ENCODE measurements at regions not wholly inside any gene's neighbourhood (a gene's known extent, or its start where the extent isn't known, plus 50 kb on each side); places are given as distances from the start of the nearest gene placed in this dataset.

DNA sequence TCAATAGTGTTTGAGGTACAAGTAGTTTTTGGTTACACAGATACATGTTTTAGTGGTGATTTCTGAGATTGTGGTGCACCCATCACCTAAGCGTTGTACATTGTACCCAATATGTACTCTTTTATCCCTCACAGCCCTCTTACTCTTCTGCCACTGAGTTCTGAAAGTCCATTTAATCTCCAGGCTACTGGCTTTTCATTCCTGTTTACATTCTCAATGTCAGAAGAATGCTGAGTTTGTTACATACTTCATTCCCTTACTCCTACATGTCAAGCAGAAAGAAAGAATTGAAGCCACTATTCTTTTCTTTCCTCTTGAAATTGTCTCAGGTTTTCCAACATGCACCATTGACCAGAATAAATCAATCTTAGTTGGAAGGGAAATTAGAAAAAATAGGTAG is 1565.9 kb downstream of the PLA2G4A start:
- Histone ChIP-seq H3K27ac (ENCODE audit: low read depth, low read length) (no peak overlapping the region), H3K4me1 (ENCODE audit: control insufficient read depth, low read depth, low read length) (no peaks in the 10 kb centered on the region), H3K4me2 (ENCODE audit: low read length) (no peak overlapping the region), H4K5ac (ENCODE audit: low read length) (no peak overlapping the region), H3K36me3 (ENCODE audit: control insufficient read depth, insufficient read depth, low read length) (no peaks in the 10 kb centered on the region), H3K79me1 (ENCODE audit: low read length) (no peaks in the 10 kb centered on the region), H3K4me3 (ENCODE audit: low read length) (no peak overlapping the region), H3K4ac (ENCODE audit: low read depth, low read length) (no peak overlapping the region), H2BK120ac (ENCODE audit: low read depth, low read length) (no peak overlapping the region), H4K8ac (ENCODE audit: low read depth, low read length) (no peak overlapping the region), H3K56ac (ENCODE audit: low read length) (no peak overlapping the region), H2BK5ac (ENCODE audit: low read length) (no peak overlapping the region), H3K79me2 (ENCODE audit: control insufficient read depth, insufficient read depth, low read length) (no peaks in the 10 kb centered on the region), H2BK15ac (replicated peaks; ENCODE audit: low read depth) (no peak overlapping the region), H3K23ac (ENCODE audit: low read length) (no peak overlapping the region), H3K18ac (ENCODE audit: low read length) (no peak overlapping the region), H3K27me3 (ENCODE audit: insufficient read depth, low read length, poor library complexity) (no peaks in the 10 kb centered on the region), H3K9ac (ENCODE audit: low read length) (no peak overlapping the region), H2AK5ac (ENCODE audit: low read length) (no peak overlapping the region)
- no peak for DNase-seq
- no CpG with 5 or more reads among the region's 1 CpG for WGBS (ENCODE audit: extremely low coverage, insufficient coverage, low lambda C conversion rate)

DNA sequence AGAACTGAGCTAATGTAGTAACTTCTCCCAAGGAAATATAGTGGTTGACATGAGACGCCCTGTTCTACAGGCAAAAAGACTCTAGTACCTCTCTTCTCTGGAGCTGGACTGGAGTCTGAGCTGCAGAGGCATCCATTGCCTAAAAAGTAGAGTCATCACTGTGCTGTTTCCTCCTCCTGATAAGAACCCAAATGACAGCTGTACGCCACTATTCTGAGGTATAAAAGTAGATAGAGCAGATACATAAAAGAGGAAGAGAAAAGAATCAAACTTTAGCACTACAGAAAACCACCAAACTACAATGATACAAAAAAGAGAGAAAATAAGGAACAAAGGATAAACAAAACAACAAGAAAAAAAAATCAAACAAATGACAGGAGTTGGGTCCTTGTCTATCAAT is 1568.8 kb downstream of the PLA2G4A start:
- Histone ChIP-seq H4K8ac (ENCODE audit: low read depth, low read length) (no peak overlapping the region), H3K4me2 (ENCODE audit: low read length) (no peak overlapping the region), H3K27ac (ENCODE audit: low read depth, low read length) (no peak overlapping the region), H3K56ac (ENCODE audit: low read length) (no peak overlapping the region), H3K79me2 (ENCODE audit: control insufficient read depth, insufficient read depth, low read length) (no peaks in the 10 kb centered on the region), H3K23ac (ENCODE audit: low read length) (no peak overlapping the region), H2AK5ac (ENCODE audit: low read length) (no peak overlapping the region), H3K79me1 (ENCODE audit: low read length) (no peaks in the 10 kb centered on the region), H3K18ac (ENCODE audit: low read length) (no peak overlapping the region), H3K9ac (ENCODE audit: low read length) (no peak overlapping the region), H2BK120ac (ENCODE audit: low read depth, low read length) (no peak overlapping the region), H3K27me3 (ENCODE audit: insufficient read depth, low read length, poor library complexity) (no peaks in the 10 kb centered on the region), H3K4me1 (ENCODE audit: control insufficient read depth, low read depth, low read length) (no peaks in the 10 kb centered on the region), H3K4ac (ENCODE audit: low read depth, low read length) (no peak overlapping the region), H2BK15ac (replicated peaks; ENCODE audit: low read depth) (no peak overlapping the region), H3K36me3 (ENCODE audit: control insufficient read depth, insufficient read depth, low read length) (no peaks in the 10 kb centered on the region), H4K5ac (ENCODE audit: low read length) (no peak overlapping the region), H2BK5ac (ENCODE audit: low read length) (no peak overlapping the region), H3K4me3 (ENCODE audit: low read length) (no peak overlapping the region)
- DNase-seq: no peak
- no CpG with 5 or more reads among the region's 2 CpGs for WGBS (ENCODE audit: extremely low coverage, insufficient coverage, low lambda C conversion rate)

DNA sequence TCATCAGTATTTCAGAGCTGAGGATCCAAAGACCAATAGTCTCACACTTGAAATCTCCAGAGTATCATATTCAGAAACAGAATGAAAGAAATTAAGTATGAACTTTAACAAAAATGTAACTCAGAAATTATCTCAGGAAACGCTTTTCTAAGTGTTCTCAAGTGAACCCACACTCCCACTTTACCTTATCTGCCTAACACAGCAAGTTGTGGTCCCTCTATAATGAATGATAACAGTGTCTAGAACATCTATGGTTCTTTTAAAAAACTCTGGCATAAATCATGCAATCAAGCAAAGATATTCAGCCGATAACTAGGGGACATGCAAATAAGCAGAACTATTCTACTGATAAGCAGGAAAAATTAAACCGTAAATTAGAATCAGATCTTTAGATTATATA is 1574.2 kb downstream of the PLA2G4A start:
- Histone ChIP-seq H2BK120ac (ENCODE audit: low read depth, low read length) (no peak overlapping the region), H3K27ac (ENCODE audit: low read depth, low read length) (no peak overlapping the region), H3K79me1 (ENCODE audit: low read length) (no peaks in the 10 kb centered on the region), H2BK15ac (replicated peaks; ENCODE audit: low read depth) (no peak overlapping the region), H3K4me3 (ENCODE audit: low read length) (no peak overlapping the region), H3K4me2 (ENCODE audit: low read length) (no peak overlapping the region), H4K8ac (ENCODE audit: low read depth, low read length) (no peak overlapping the region), H4K5ac (ENCODE audit: low read length) (no peak overlapping the region), H3K56ac (ENCODE audit: low read length) (no peak overlapping the region), H3K27me3 (ENCODE audit: insufficient read depth, low read length, poor library complexity) (no peaks in the 10 kb centered on the region), H3K79me2 (ENCODE audit: control insufficient read depth, insufficient read depth, low read length) (no peaks in the 10 kb centered on the region), H3K36me3 (ENCODE audit: control insufficient read depth, insufficient read depth, low read length) (no peaks in the 10 kb centered on the region), H2AK5ac (ENCODE audit: low read length) (no peak overlapping the region), H3K4ac (ENCODE audit: low read depth, low read length) (no peak overlapping the region), H3K23ac (ENCODE audit: low read length) (no peak overlapping the region), H2BK5ac (ENCODE audit: low read length) (no peak overlapping the region), H3K4me1 (ENCODE audit: control insufficient read depth, low read depth, low read length) (no peaks in the 10 kb centered on the region), H3K9ac (ENCODE audit: low read length) (no peak overlapping the region), H3K18ac (ENCODE audit: low read length) (no peak overlapping the region)
- DNase-seq: no peak
- WGBS (ENCODE audit: extremely low coverage, insufficient coverage, low lambda C conversion rate): no CpG with 5 or more reads among the region's 3 CpGs

DNA sequence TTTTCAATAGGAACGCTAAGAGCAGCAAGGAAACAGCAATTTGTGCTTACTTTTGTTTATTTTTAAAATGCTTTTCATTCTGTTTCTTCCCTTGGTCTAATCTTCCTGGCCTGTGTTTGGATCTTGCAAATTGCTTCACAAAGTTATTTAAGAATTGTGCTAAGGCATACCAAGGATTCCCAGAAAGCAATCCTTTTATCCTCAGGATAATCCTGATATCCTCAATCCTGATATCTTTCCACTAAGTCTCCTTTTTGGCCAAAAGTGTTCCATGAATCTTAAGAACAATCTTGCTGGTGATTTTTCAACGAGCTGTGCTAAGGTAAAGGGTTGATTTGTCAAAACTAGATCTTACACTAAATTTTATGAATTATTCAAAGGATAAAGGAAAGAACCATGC is 1577.9 kb downstream of the PLA2G4A start:
- Histone ChIP-seq H3K79me2 (ENCODE audit: control insufficient read depth, insufficient read depth, low read length) (no peaks in the 10 kb centered on the region), H2BK120ac (ENCODE audit: low read depth, low read length) (no peak overlapping the region), H2BK5ac (ENCODE audit: low read length) (no peak overlapping the region), H3K36me3 (ENCODE audit: control insufficient read depth, insufficient read depth, low read length) (no peaks in the 10 kb centered on the region), H3K27me3 (ENCODE audit: insufficient read depth, low read length, poor library complexity) (no peaks in the 10 kb centered on the region), H3K18ac (ENCODE audit: low read length) (no peak overlapping the region), H2AK5ac (ENCODE audit: low read length) (no peak overlapping the region), H3K4me1 (ENCODE audit: control insufficient read depth, low read depth, low read length) (no peaks in the 10 kb centered on the region), H3K4me2 (ENCODE audit: low read length) (no peak overlapping the region), H4K8ac (ENCODE audit: low read depth, low read length) (no peak overlapping the region), H3K27ac (ENCODE audit: low read depth, low read length) (no peak overlapping the region), H3K23ac (ENCODE audit: low read length) (no peak overlapping the region), H3K79me1 (ENCODE audit: low read length) (no peaks in the 10 kb centered on the region), H3K4me3 (ENCODE audit: low read length) (no peak overlapping the region), H2BK15ac (replicated peaks; ENCODE audit: low read depth) (no peak overlapping the region), H3K4ac (ENCODE audit: low read depth, low read length) (no peak overlapping the region), H4K5ac (ENCODE audit: low read length) (no peak overlapping the region), H3K9ac (ENCODE audit: low read length) (no peak overlapping the region), H3K56ac (ENCODE audit: low read length) (no peak overlapping the region)
- DNase-seq: peak; percentile 1
- no CpG with 5 or more reads among the region's 2 CpGs for WGBS (ENCODE audit: extremely low coverage, insufficient coverage, low lambda C conversion rate)

DNA sequence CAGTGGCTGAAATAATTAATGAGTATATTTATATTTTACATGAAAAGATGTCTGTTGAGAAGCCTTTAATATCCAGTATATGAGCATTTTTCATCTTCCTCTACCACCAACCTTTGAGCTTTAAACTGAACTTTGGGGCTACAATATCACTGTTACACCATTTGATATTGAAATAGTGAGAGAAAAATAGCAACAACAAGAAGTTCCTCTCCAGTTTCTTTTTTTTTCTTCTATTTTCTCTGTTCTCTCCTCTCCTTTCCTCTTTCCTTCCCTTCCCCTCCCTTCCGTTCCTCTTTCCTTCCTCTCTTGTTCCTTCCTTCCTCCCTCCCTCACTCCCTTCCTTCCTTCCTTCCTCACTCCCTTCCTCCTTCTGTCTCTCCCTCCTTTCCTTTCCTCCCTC is 1591.4 kb downstream of the PLA2G4A start:
- no peak overlapping the region for H3K27ac ChIP-seq (ENCODE audit: low read depth, low read length)
- H2BK120ac ChIP-seq (ENCODE audit: low read depth, low read length): no peak overlapping the region
- no peak overlapping the region for H3K9ac ChIP-seq (ENCODE audit: low read length)
- WGBS (ENCODE audit: extremely low coverage, insufficient coverage, low lambda C conversion rate): no CpG with 5 or more reads among the region's 1 CpG
- no peak overlapping the region for H3K56ac ChIP-seq (ENCODE audit: low read length)
- no peak overlapping the region for H2AK5ac ChIP-seq (ENCODE audit: low read length)
- no peak overlapping the region for H4K8ac ChIP-seq (ENCODE audit: low read depth, low read length)
- H3K23ac ChIP-seq (ENCODE audit: low read length): no peak overlapping the region
- no peak overlapping the region for H3K4me2 ChIP-seq (ENCODE audit: low read length)
- no peaks in the 10 kb centered on the region for H3K4me1 ChIP-seq (ENCODE audit: control insufficient read depth, low read depth, low read length)
- no peaks in the 10 kb centered on the region for H3K79me2 ChIP-seq (ENCODE audit: control insufficient read depth, insufficient read depth, low read length)
- H3K79me1 ChIP-seq (ENCODE audit: low read length): no peaks in the 10 kb centered on the region
- H3K36me3 ChIP-seq (ENCODE audit: control insufficient read depth, insufficient read depth, low read length): no peaks in the 10 kb centered on the region
- no peak overlapping the region for H2BK15ac ChIP-seq (replicated peaks; ENCODE audit: low read depth)
- H2BK5ac ChIP-seq (ENCODE audit: low read length): no peak overlapping the region
- DNase-seq: no peak
- no peak overlapping the region for H3K4ac ChIP-seq (ENCODE audit: low read depth, low read length)
- H3K27me3 ChIP-seq (ENCODE audit: insufficient read depth, low read length, poor library complexity): no peaks in the 10 kb centered on the region
- no peak overlapping the region for H3K4me3 ChIP-seq (ENCODE audit: low read length)
- H3K18ac ChIP-seq (ENCODE audit: low read length): no peak overlapping the region
- H4K5ac ChIP-seq (ENCODE audit: low read length): no peak overlapping the region

DNA sequence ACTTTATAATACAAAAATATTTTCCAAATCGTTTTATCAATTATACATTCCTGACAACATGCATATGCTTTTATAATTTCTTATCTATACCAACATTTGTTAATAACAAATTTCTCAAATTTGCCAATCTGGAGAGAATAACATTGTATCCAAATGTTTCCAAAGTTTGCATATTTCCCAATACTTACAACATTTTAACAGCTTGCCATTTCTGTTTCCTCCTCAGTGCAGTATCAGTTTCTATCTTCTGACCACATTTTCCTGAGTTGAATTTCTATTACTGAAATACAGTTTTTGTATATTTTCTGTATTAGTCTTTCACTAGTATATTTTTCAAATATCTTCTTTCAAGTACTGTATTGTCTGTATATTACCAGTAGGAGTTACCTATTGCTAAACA is 1594.3 kb downstream of the PLA2G4A start:
- whole genome bisulfite sequencing (ENCODE audit: extremely low coverage, insufficient coverage, low lambda C conversion rate): 100% methylated on average over 1 of the region's 1 CpG
- no peak overlapping the region for H3K23ac ChIP-seq (ENCODE audit: low read length)
- H3K79me1 ChIP-seq (ENCODE audit: low read length): no peaks in the 10 kb centered on the region
- H3K18ac ChIP-seq (ENCODE audit: low read length): no peak overlapping the region
- no peak overlapping the region for H2AK5ac ChIP-seq (ENCODE audit: low read length)
- H3K4ac ChIP-seq (ENCODE audit: low read depth, low read length): no peak overlapping the region
- H4K5ac ChIP-seq (ENCODE audit: low read length): no peak overlapping the region
- no peaks in the 10 kb centered on the region for H3K4me1 ChIP-seq (ENCODE audit: control insufficient read depth, low read depth, low read length)
- no peak overlapping the region for H3K27ac ChIP-seq (ENCODE audit: low read depth, low read length)
- no peak for DNase-seq
- no peak overlapping the region for H2BK120ac ChIP-seq (ENCODE audit: low read depth, low read length)
- H3K36me3 ChIP-seq (ENCODE audit: control insufficient read depth, insufficient read depth, low read length): no peaks in the 10 kb centered on the region
- H2BK5ac ChIP-seq (ENCODE audit: low read length): no peak overlapping the region
- H3K27me3 ChIP-seq (ENCODE audit: insufficient read depth, low read length, poor library complexity): no peaks in the 10 kb centered on the region
- H3K56ac ChIP-seq (ENCODE audit: low read length): no peak overlapping the region
- no peak overlapping the region for H3K4me3 ChIP-seq (ENCODE audit: low read length)
- H3K9ac ChIP-seq (ENCODE audit: low read length): no peak overlapping the region
- no peak overlapping the region for H2BK15ac ChIP-seq (replicated peaks; ENCODE audit: low read depth)
- no peak overlapping the region for H3K4me2 ChIP-seq (ENCODE audit: low read length)
- H4K8ac ChIP-seq (ENCODE audit: low read depth, low read length): no peak overlapping the region
- H3K79me2 ChIP-seq (ENCODE audit: control insufficient read depth, insufficient read depth, low read length): no peaks in the 10 kb centered on the region
